OCI-LY1 (cell line): ENCODE measurements at regions not wholly inside any gene's neighbourhood (a gene's known extent, or its start where the extent isn't known, plus 50 kb on each side); places are given as distances from the start of the nearest gene placed in this dataset.

Source experiments
- EZH2 ChIP-seq: fragments of 200-600 bp; sonication (generic), shearing (Covaris generic); IDR thresholded peaks from 2 replicates; pipeline ENCODE4 v1.8.0; 2017; ENCODE audit warnings: borderline replicate concordance, mixed run types, mild to moderate bottlenecking, antibody characterized with exemption, low read length, moderate library complexity, mixed read lengths
- TF ChIP-seq, protein P1 (sequence below): fragments of 200-600 bp; sonication (generic), shearing (Covaris generic); IDR thresholded peaks from 2 replicates; pipeline ENCODE4 v1.5.1; 2017; ENCODE audit warnings: mild to moderate bottlenecking, antibody characterized with exemption, low read length, moderate library complexity, mixed read lengths

DNA sequence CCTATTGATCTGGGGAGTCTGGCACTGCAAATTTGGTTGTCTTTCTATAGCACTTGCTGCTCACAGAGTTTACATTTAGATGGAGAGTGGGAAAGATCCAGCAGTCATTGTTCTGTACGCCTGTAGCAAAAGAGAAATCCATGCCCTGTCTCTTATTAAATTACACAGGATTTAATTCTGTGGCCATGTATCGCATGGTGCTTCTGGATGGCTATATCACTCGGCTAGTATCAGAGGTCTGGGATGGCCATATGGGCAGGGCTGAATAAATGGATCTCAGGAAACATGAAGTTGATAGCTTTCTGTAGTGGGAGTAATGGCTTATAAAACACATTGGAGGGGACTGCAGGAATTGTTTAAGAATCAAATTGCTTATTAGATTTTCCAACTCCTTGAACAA, 325.8 kb upstream of the DPH6 start:
- TF ChIP-seq, protein P1, sequence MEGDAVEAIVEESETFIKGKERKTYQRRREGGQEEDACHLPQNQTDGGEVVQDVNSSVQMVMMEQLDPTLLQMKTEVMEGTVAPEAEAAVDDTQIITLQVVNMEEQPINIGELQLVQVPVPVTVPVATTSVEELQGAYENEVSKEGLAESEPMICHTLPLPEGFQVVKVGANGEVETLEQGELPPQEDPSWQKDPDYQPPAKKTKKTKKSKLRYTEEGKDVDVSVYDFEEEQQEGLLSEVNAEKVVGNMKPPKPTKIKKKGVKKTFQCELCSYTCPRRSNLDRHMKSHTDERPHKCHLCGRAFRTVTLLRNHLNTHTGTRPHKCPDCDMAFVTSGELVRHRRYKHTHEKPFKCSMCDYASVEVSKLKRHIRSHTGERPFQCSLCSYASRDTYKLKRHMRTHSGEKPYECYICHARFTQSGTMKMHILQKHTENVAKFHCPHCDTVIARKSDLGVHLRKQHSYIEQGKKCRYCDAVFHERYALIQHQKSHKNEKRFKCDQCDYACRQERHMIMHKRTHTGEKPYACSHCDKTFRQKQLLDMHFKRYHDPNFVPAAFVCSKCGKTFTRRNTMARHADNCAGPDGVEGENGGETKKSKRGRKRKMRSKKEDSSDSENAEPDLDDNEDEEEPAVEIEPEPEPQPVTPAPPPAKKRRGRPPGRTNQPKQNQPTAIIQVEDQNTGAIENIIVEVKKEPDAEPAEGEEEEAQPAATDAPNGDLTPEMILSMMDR: no peak
- no peak for TF ChIP-seq EZH2
